ENCODE measurements at regions not wholly inside any gene's neighbourhood (a gene's known extent, or its start where the extent isn't known, plus 50 kb on each side); places are given as distances from the start of the nearest gene placed in this dataset.

- ChIA-PET POLR2A (no interaction called here), CTCF (no interaction called here)
- DNase-seq (no peak), ATAC-seq (no peak)
- Mint-ChIP-seq H3K4me3 (no peak overlapping the region), H3K4me1 (no peaks in the 10 kb centered on the region), H3K9me3 (ENCODE audit: low read depth) (peaks cover 5% of the 10 kb centered on the region), H3K27me3 (no peaks in the 10 kb centered on the region), H3K27ac (no peak overlapping the region), H3K36me3 (ENCODE audit: low read depth) (no peaks in the 10 kb centered on the region)
- intact Hi-C loops (cut with DNase I, micrococcal nuclease), result no loop called here
Measured at GRCh38 chr5:165149431-165149830, 1644.0 kb downstream of the MAT2B start.

GRCh38 chr5:165152058-165152457, 1646.6 kb downstream of the MAT2B start:
- ATAC-seq (no peak), DNase-seq (no peak)
- Mint-ChIP-seq H3K36me3 (ENCODE audit: low read depth) (no peaks in the 10 kb centered on the region), H3K9me3 (ENCODE audit: low read depth) (peaks cover 5% of the 10 kb centered on the region), H3K4me1 (no peaks in the 10 kb centered on the region), H3K4me3 (no peak overlapping the region), H3K27me3 (no peaks in the 10 kb centered on the region), H3K27ac (no peak overlapping the region)
- intact Hi-C loops (cut with DNase I, micrococcal nuclease), result no loop called here
- ChIA-PET CTCF (no interaction called here), POLR2A (no interaction called here)

GRCh38 chr5:165157219-165157618, 1651.8 kb downstream of the MAT2B start:
- Mint-ChIP-seq H3K4me1 (no peaks in the 10 kb centered on the region), H3K4me3 (no peak overlapping the region), H3K27ac (no peak overlapping the region), H3K36me3 (ENCODE audit: low read depth) (no peaks in the 10 kb centered on the region), H3K27me3 (no peaks in the 10 kb centered on the region), H3K9me3 (ENCODE audit: low read depth) (peaks cover 7% of the 10 kb centered on the region)
- CTCF ChIA-PET, result no interaction called here
- no peak for DNase-seq
- ATAC-seq, result no peak
- POLR2A ChIA-PET, result no interaction called here
- intact Hi-C loops (cut with DNase I, micrococcal nuclease), result no loop called here

GRCh38 chr5:165161204-165161603, 1655.8 kb downstream of the MAT2B start:
- DNase-seq, result no peak
- H3K36me3 Mint-ChIP-seq (ENCODE audit: low read depth), result no peaks in the 10 kb centered on the region
- ChIA-PET POLR2A (no interaction called here), CTCF (no interaction called here)
- H3K9me3 Mint-ChIP-seq (ENCODE audit: low read depth), result peaks cover 7% of the 10 kb centered on the region
- H3K27ac Mint-ChIP-seq, result no peak overlapping the region
- H3K27me3 Mint-ChIP-seq, result no peaks in the 10 kb centered on the region
- ATAC-seq, result no peak
- no peaks in the 10 kb centered on the region for H3K4me1 Mint-ChIP-seq
- intact Hi-C loops (cut with DNase I, micrococcal nuclease), result no loop called here
- H3K4me3 Mint-ChIP-seq, result no peak overlapping the region

- no peaks in the 10 kb centered on the region for H3K4me1 Mint-ChIP-seq
- peaks cover 2% of the 10 kb centered on the region for H3K9me3 Mint-ChIP-seq (ENCODE audit: low read depth)
- H3K36me3 Mint-ChIP-seq (ENCODE audit: low read depth), result no peaks in the 10 kb centered on the region
- ATAC-seq (no peak), DNase-seq (no peak)
- ChIA-PET POLR2A (no interaction called here), CTCF (no interaction called here)
- intact Hi-C loops (cut with DNase I, micrococcal nuclease), result no loop called here
- H3K27ac Mint-ChIP-seq, result no peak overlapping the region
- H3K4me3 Mint-ChIP-seq, result no peak overlapping the region
- H3K27me3 Mint-ChIP-seq, result no peaks in the 10 kb centered on the region
Measured at GRCh38 chr5:165163861-165164260, 1658.4 kb downstream of the MAT2B start.

- DNase-seq (no peak), ATAC-seq (no peak)
- Mint-ChIP-seq H3K36me3 (ENCODE audit: low read depth) (no peaks in the 10 kb centered on the region), H3K27me3 (no peaks in the 10 kb centered on the region), H3K4me1 (no peaks in the 10 kb centered on the region), H3K27ac (no peak overlapping the region), H3K4me3 (no peak overlapping the region), H3K9me3 (ENCODE audit: low read depth) (peaks cover 3% of the 10 kb centered on the region)
- intact Hi-C loops (cut with DNase I, micrococcal nuclease), result no loop called here
- ChIA-PET POLR2A (no interaction called here), CTCF (no interaction called here)
Measured at GRCh38 chr5:165173651-165174050, 1668.2 kb downstream of the MAT2B start.

GRCh38 chr5:165175041-165175440, 1669.6 kb downstream of the MAT2B start:
- no peak overlapping the region for H3K4me3 Mint-ChIP-seq
- no peak for ATAC-seq

GRCh38 chr5:165184183-165184582, 1678.8 kb downstream of the MAT2B start:
- H3K36me3 Mint-ChIP-seq (ENCODE audit: low read depth), result no peaks in the 10 kb centered on the region
- ChIA-PET CTCF (no interaction called here), POLR2A (no interaction called here)
- DNase-seq (no peak), ATAC-seq (no peak)
- H3K27me3 Mint-ChIP-seq, result no peaks in the 10 kb centered on the region
- no peak overlapping the region for H3K4me3 Mint-ChIP-seq
- intact Hi-C loops (cut with DNase I, micrococcal nuclease), result no loop called here
- no peak overlapping the region for H3K27ac Mint-ChIP-seq
- H3K4me1 Mint-ChIP-seq, result no peaks in the 10 kb centered on the region
- H3K9me3 Mint-ChIP-seq (ENCODE audit: low read depth), result peaks cover 8% of the 10 kb centered on the region

More at GRCh38 chr5:165175041-165175440, 1669.6 kb downstream of the MAT2B start:
- no peaks in the 10 kb centered on the region for H3K4me1 Mint-ChIP-seq
- H3K36me3 Mint-ChIP-seq (ENCODE audit: low read depth), result no peaks in the 10 kb centered on the region
- intact Hi-C loops (cut with DNase I, micrococcal nuclease), result no loop called here
- ChIA-PET POLR2A (no interaction called here), CTCF (no interaction called here)
- no peaks in the 10 kb centered on the region for H3K9me3 Mint-ChIP-seq (ENCODE audit: low read depth)
- no peak for DNase-seq
- no peak overlapping the region for H3K27ac Mint-ChIP-seq
- no peaks in the 10 kb centered on the region for H3K27me3 Mint-ChIP-seq

GRCh38 chr5:165185716-165186115, 1680.3 kb downstream of the MAT2B start:
- H3K4me1 Mint-ChIP-seq, result no peaks in the 10 kb centered on the region
- ATAC-seq (no peak), DNase-seq (no peak)
- peaks cover 8% of the 10 kb centered on the region for H3K9me3 Mint-ChIP-seq (ENCODE audit: low read depth)
- no peaks in the 10 kb centered on the region for H3K27me3 Mint-ChIP-seq
- POLR2A ChIA-PET, result no interaction called here
- H3K4me3 Mint-ChIP-seq, result no peak overlapping the region
- no peaks in the 10 kb centered on the region for H3K36me3 Mint-ChIP-seq (ENCODE audit: low read depth)
- CTCF ChIA-PET, result interaction anchor here (0.7 kb wide), 1 partner anchor 30 kb away, joined by 3 read pairs; no protein-coding TSS in a partner anchor
- no peak overlapping the region for H3K27ac Mint-ChIP-seq
- intact Hi-C loops (cut with DNase I, micrococcal nuclease), result no loop called here

GRCh38 chr5:165187815-165188214, 1682.4 kb downstream of the MAT2B start:
- Mint-ChIP-seq H3K36me3 (ENCODE audit: low read depth) (no peaks in the 10 kb centered on the region), H3K27ac (no peak overlapping the region), H3K9me3 (ENCODE audit: low read depth) (peaks cover 8% of the 10 kb centered on the region), H3K4me3 (no peak overlapping the region), H3K4me1 (no peaks in the 10 kb centered on the region), H3K27me3 (no peaks in the 10 kb centered on the region)
- intact Hi-C loops (cut with DNase I, micrococcal nuclease), result no loop called here
- ChIA-PET CTCF (no interaction called here), POLR2A (no interaction called here)
- DNase-seq (no peak), ATAC-seq (no peak)

- ATAC-seq, result no peak
- DNase-seq, result no peak
- no peaks in the 10 kb centered on the region for H3K27me3 Mint-ChIP-seq
- H3K27ac Mint-ChIP-seq, result no peak overlapping the region
- H3K9me3 Mint-ChIP-seq (ENCODE audit: low read depth), result peaks cover 8% of the 10 kb centered on the region
- intact Hi-C loops (cut with DNase I, micrococcal nuclease), result no loop called here
- ChIA-PET CTCF (no interaction called here), POLR2A (no interaction called here)
- H3K4me1 Mint-ChIP-seq, result no peaks in the 10 kb centered on the region
- H3K4me3 Mint-ChIP-seq, result no peak overlapping the region
- no peaks in the 10 kb centered on the region for H3K36me3 Mint-ChIP-seq (ENCODE audit: low read depth)
Measured at GRCh38 chr5:165188556-165189175, 1683.2 kb downstream of the MAT2B start.

- H3K36me3 Mint-ChIP-seq (ENCODE audit: low read depth), result no peaks in the 10 kb centered on the region
- ATAC-seq, result no peak
- intact Hi-C loops (cut with DNase I, micrococcal nuclease), result no loop called here
- H3K27ac Mint-ChIP-seq, result no peak overlapping the region
- CTCF ChIA-PET, result no interaction called here
- POLR2A ChIA-PET, result interaction anchor here (0.6 kb wide), 1 partner anchor 254 kb away, joined by 3 read pairs; no protein-coding TSS in a partner anchor
- DNase-seq, result no peak
- no peaks in the 10 kb centered on the region for H3K27me3 Mint-ChIP-seq
- H3K4me1 Mint-ChIP-seq, result no peaks in the 10 kb centered on the region
- H3K9me3 Mint-ChIP-seq (ENCODE audit: low read depth), result no peaks in the 10 kb centered on the region
- no peak overlapping the region for H3K4me3 Mint-ChIP-seq
Measured at GRCh38 chr5:165196961-165197360, 1691.5 kb downstream of the MAT2B start.

- Mint-ChIP-seq H3K36me3 (ENCODE audit: low read depth) (no peaks in the 10 kb centered on the region), H3K4me1 (no peaks in the 10 kb centered on the region), H3K9me3 (ENCODE audit: low read depth) (no peaks in the 10 kb centered on the region), H3K27me3 (no peaks in the 10 kb centered on the region), H3K4me3 (no peak overlapping the region), H3K27ac (no peak overlapping the region)
- intact Hi-C loops (cut with DNase I, micrococcal nuclease), result no loop called here
- ChIA-PET POLR2A (no interaction called here), CTCF (no interaction called here)
- DNase-seq, result no peak
- ATAC-seq, result no peak
Measured at GRCh38 chr5:165201369-165201768, 1696.0 kb downstream of the MAT2B start.
